HS-5 (cell line): ENCODE measurements at regions not wholly inside any gene's neighbourhood (a gene's known extent, or its start where the extent isn't known, plus 50 kb on each side); places are given as distances from the start of the nearest gene placed in this dataset.
"Not testable (repeated sequence)": the region's sequence is repeated elsewhere in the genome, so short reads cannot be mapped to it uniquely, and the experiment has no call there.

Experiments
- DNase-seq: peaks from one replicate; pipeline ENCODE4 v3.0.0-alpha.2; 2012; ENCODE audit warnings: low read depth

DNA sequence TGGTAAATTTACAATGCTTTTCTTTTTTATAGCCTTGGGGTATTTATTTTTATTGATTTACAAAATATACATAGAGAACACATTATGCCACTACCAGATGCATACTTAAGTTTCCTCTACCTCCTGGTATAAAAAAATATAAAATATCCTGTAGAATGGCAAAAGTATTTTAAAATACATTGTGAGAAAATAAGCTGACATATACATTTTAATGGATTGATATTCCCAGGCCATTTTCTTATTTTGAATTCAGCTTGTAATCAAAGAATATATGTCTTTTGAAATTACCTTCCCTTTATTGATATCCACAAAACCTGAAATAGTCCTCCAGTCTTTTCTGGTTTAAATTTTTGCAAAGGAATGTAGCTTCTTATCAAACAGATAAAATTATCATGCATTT is 923.9 kb downstream of the CDH18 start:
- DNase-seq, result no peak

DNA sequence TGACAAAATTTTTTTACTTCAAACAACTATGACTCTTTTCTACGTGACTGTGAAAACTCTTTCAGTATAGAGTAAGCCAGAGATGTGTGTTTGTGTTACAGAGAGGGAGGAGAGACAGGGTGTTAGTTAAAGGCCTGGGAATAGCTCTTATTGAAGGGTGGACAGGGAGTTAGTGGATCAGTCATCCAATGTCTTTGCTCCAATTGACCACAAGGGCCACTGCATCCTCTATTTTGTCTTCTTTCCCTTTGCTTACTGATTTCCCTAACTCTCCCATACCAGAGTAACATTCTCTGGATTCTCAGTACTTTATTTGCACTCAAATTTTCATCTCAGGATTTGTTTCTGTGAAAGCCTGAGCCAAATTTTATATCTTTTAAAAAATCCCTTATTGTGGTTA is 920.3 kb downstream of the CDH18 start:
- no peak for DNase-seq

DNA sequence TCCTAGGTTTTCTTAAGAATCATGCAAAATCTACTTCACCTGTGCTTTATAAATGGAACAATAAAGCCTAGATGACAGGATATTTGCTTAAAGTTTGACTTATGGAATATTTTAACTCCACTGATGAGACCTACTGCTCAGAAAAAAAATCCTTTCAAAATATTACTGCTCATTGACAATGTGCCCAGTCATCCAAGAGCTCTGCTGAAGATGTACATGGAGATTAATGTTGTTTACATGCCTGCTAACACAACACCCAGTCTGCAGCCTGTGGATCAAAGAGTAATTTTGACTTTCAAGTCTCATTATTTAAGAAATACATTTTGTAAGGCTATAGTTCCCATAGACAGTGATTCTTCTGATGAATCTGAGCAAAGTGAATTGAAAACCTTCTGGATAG is 889.6 kb downstream of the CDH18 start:
- no peak for DNase-seq

DNA sequence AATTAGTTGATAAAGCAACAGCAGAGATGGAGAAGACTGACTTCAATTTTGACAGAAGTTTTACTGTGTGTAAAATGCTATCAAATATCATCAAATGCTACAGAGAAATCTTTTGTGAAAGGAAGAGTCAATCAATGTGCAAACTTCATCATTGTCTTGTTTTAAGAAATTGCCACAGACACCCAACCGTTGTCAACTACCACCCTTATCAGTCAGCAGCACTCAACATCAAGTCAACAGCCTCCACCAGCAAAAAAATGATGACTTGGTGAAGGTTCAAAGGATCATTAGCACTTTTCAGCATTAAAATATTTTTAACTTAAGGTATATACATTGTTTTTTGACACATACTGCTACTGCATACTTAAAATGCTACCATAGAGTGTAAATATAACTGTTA is 888.8 kb downstream of the CDH18 start:
- DNase-seq, result no peak

DNA sequence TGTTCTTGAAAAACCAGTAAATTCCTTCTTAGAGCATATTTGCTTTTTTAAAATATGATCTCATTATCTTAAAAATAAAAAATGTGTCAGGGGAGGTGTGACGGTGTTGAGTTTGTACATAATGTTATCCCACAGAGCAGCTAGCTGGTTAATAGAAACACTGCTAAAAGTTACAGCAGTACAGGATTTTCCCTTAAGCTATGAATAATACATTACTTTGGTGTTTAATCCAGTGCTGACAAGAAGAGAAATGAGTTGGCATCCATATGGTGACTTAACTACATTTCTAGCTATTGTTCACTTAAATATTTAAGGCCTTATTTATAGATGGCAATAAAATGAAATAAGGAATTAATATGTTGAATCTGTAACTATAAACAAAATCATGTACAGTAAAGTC is 883.1 kb downstream of the CDH18 start:
- no peak for DNase-seq

DNA sequence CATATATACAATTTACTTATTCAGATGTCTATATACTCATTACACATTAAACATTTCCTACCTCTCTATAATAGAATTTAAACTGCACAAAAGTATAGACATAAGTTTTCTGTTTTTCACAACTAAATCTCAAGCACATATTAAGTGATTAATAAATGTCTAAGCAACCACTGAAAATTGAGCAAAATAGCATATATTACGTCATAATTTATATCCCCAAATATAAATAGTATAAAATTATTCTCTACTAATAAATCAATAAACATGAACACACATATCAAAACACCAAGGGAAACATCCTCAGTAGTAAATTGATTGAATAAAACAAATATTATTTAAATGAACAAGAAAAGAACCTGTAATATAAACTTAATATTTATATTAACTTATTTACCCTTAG is 865.1 kb downstream of the CDH18 start:
- DNase-seq, result no peak

DNA sequence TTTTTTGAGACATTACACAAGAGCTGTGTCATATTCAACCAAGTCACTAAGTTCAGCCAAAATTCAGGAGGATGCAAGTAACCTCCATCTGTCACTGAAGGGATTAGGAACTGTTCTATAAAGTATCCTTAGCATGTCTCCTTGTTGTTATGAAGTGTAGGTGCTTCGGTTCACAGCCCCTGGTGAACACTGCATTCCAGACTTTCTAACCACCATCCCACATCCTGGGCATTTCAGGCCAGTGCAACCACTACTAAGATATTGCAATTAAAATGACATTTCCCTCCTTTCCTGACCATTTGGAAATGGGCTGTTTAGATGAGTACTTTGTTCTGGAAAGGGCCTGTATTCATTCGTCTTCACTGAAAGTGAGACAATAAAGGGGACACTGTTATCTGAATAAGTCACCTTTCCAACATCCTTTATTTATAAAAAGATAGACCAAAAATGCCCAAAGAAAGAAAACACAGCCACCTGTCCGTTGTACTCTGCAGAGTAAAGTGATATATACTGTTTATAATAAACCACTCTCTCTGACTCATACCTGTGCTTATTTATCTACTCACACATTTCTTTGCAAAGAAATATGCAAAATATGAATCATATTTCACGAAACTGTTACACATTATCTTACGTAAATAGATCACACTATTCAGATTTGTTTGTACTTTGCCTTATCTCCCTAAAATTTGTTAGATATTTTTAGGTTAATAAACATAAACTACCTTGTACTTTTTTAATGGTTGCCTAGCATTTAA is 861.9 kb downstream of the CDH18 start:
- no peak for DNase-seq

DNA sequence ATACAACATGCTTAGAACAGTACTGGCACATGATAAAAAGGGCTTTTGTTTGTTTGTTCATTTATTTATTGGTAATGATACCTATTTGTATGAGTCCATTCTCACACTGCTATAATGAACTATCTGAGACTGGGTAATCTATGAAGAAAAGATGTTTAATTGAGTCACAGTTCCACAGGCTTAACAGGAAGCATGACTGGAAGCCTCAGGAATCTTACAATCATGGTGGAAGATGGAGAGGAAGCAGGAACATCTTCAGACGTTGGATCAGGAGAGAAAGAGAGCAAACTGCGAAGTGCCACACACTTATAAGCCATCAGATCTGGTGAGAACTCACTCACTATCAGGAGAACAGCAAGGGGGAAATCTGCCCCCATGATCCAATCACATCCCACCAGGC is 847.7 kb downstream of the CDH18 start:
- DNase-seq, result no peak

DNA sequence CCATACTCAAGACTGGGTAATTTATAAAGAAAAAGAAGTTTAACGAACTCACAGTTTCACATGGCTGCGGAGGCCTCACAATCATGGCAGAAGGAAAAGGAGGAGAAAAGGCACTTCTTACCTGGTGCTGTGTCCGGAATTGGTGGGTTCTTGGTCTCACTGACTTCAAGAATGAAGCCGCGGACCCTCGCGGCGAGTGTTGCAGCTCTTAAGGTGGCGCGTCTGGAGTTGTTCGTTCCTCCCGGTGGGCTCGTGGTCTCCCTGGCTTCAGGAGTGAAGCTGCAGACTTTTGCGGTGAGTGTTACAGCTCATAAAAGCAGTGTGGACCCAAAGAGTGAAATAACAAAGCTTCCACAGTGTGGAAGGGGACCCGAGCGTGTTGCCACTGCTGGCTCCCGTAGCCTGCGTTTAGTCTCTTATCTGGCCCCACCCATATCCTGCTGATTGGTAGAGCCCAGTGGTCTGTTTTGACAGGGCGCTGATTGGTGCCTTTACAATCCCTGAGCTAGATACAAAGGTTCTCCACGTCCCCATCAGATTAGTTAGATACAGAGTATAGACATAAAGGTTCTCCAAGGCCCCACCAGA is 846.0 kb downstream of the CDH18 start:
- DNase-seq, result not testable (repeated sequence)

DNA sequence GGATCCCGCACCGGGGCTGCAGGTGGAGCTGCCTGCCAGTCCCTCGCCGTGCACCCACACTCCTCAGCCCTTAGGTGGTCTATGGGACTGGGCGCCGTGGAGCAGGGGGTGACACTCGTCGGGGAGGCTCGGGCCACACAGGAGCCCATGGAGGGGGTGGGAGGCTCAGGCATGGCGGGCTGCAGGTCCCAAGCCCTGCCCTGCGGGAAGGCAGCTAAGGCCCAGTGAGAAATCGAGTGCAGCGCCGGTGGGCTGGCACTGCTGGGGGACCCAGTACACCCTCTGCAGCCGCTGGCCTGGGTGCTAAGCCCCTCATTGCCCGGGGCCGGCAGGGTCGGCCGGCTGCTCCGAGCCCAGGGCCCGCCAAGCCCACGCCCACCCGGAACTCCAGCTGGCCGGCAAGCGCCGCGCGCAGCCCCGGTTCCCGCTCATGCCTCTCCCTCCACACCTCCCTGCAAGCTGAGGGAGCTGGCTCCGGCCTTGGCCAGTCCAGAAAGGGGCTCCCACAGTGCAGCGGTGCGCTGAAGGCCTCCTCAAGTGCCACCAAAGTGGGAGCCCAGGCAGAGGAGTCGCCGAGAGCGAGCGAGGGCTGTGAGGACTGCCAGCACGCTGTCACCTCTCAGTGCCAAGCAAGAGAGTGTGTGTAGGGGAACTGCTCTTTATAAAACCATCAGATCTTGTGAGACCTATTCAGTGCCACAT is 845.1 kb downstream of the CDH18 start:
- DNase-seq, result not testable (repeated sequence)

DNA sequence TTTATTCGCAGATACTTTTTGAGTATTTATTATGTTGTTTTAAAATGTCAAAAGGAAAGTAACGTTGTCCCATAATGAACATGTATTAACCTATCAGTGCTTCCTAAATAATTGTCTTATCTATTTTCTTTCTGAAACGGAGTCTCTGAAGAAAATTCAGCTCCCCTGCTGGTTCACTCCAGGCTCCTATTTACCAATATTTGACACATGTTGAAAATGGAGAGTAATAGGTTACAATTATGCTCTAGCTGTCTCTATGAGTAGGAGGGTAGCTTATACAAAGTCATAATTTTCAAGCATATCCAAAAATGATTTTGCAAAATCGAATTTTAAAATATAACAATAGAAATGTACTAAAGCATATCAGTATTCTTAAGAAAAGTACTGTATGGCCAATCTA is 844.1 kb downstream of the CDH18 start:
- no peak for DNase-seq

DNA sequence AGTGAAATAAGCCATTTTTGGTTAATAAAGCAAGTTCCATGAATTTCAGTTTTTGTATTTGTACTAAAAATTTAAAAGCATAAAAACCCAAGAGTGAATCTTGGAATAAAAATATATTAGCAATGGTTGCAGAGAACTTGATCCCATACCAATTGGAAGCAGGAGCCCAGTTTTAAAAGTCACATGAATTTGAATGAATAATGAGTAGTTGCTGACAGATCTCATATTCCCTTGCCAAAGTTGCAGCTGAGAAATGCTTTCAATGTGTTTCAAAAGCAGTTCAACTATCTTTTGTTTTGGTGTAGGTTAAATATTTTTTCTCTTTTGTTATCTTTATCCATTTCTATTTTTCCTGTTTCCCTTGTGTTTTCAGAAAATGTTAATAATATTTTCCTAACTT is 818.6 kb downstream of the CDH18 start:
- DNase-seq, result no peak

DNA sequence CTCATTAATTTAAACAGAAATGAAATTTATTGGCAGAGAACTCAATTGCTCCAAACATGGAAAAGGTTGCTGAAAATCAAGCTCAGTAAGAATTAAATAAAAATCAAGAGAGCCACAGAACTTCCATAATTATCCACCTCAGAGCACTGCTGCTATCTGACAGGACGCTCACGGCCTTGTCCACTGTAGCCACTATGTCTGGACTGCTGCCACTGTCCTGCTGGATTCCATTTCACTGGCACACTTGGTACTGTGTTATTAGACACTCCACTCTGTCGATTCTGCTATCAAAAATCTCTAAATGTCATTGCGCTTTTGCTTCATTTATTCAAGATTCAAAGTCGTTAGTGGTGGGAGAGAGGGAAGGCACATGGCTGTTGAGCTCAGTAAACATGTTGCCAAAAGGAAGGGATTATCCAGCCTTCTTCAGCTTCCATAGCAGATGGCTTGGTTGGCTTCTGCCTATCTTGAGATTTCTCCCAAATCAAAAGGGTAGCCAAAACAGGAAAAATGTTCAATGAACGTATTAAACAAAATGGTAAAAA is 815.0 kb downstream of the CDH18 start:
- no peak for DNase-seq

DNA sequence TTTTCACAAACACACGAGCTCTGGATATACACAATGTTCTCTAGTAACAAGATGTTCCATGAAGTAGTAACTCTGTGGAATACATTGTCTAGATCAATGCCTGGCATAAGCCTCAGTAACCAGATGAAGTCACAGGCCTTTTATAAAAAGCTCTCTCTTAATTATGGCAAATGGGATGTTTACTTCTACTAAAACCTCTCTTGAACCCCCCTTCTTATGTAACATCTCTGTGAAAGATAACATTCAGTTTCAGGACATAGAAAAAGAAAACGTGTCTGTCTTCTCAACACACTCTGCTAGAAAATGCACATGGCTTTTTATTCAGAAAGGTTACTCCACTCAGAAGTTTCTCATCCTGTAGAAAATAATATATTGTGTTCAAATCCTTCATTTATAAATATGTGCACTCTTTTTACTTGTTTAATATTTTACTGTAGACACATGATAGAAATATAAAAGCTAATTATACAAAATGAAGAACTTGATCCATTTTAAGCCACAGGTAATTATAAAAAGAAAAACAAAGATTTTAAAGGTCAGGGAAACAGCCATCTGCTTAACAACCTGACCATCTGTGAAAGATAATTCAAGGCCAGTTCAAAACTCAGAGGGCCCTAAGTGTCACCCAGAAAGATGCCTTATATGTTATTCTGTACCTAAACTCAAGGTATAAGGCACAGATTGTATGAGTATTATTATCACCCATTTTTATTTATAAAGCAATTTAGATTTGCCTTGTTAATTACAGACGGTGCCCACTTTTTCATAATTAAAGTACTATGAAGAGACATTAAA is 812.0 kb downstream of the CDH18 start:
- DNase-seq, result no peak

DNA sequence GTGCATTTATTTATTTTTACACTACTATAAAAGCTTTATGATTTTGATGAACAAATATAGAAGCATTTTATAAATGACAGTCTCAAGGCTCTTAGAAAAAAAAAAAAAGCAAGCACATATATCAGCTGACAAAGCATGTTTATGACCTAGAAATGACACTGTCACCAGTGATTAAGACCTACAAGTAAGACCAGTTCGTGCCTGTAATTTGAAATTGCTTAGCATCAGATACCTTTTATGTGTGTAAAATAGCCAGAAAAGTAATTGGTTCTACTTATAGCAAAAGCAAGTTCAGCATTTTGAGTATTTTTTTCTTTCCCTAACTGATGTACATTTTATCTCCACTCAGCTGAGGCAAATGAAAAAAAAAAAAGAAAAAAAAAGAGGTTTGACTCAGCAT is 808.4 kb downstream of the CDH18 start:
- no peak for DNase-seq

DNA sequence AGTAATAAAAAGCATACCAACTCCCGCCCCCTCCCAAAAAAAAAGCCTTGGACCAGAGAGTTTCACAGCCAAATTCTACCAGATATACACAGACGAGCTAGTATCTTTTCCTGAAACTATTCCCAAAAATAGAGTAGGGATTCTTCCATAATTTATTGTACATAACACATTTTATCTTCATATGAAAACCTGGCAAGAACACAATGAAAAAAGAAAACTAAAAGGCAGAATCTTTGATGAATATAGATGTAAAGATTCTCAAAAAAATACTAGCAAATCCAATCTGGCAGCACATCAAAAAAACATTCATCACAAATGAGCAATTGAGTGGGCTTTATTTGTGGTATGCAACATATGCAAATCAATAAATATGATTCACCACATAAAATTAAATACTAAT is 798.8 kb downstream of the CDH18 start:
- DNase-seq, result no peak

DNA sequence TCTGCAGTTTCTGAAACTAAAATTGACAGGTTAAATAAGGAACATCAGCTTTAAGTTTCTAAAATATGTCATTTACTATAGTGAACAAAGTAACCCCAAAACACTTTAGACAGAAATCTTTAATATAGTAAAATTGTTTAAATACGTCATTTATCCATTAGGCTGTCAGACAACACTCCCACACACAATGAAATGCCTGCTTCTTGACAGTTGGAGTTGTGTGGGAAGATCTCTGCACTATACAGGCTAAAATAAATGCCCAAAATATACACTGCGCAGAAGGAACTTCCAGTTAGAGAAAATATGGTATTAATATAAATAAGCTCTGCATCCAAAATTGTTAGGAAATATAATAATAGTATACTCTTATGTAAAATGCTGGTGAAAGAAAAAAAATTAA is 794.4 kb downstream of the CDH18 start:
- no peak for DNase-seq

DNA sequence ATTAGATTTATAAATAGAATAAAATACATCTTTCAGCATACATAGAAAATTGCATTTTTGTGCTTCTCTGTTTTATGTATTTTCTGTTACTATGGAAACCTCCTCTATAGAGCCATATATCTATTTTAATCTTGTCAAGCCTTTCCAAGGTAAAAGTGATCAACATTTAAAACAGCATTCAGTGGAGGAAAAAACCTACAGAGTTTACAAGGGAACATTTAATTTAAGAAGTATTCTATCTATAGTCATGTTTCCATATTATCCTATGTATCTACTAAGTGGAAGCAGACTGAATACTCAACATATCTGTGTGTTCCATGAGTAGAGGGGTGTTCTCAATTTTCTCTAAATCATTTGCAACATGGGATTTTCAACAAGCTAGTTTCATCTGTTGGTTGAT is 791.4 kb downstream of the CDH18 start:
- DNase-seq, result no peak

DNA sequence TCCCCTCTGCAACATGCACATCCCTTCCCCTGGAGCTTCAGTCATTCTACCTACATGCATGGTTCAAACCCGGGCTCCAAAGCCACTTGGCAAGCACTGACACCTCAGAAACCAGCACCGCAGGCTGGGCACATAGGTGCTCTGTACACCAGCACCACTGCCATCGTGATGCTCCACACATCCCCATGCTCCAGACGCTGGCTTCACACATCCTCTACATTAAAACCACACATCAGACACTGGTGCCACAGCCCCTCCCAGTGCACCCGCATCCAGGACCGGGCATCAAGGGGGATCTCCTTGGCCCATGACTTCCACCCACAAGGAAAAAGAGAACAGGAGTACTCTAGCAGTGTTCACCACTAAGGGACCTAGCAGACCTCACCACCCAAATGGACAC is 787.7 kb downstream of the CDH18 start:
- no peak for DNase-seq

DNA sequence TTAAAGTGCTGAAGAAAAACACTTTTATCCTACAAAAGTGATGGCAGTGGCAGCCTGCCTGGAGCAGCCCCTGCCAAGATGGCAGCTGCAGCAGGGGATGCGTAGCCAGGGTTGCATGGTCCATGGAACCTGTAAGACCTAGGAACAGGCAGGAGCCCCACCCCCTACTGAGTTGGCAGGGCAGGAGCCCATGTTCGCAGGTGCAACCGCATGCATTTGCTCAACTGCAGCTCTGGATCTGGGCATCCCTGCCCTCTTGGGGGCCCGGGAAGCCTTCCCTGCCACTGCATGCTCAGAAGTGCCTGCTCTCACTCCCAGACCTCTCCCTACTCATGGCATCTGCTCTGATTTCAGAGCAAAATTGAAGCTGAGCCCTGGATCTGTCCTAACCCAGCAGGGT is 779.6 kb downstream of the CDH18 start:
- DNase-seq, result no peak

DNA sequence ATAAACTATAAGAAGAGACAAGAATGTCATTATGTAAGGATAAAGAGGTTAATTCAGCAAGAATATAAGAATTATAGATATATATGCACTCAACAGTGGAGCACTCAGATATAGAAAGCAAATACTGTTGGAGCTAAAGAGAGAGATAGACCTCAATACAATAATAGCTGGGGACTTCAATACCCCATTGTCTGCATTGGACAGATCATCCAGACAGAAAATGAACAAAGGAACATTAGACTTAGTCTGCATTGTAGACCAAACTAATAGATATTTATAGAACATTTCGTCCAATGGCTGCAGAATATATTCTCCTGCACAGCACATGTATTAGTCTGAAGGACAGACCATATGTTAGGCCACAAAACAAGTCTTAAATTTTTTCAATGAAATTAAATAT is 777.1 kb downstream of the CDH18 start:
- DNase-seq, result no peak

DNA sequence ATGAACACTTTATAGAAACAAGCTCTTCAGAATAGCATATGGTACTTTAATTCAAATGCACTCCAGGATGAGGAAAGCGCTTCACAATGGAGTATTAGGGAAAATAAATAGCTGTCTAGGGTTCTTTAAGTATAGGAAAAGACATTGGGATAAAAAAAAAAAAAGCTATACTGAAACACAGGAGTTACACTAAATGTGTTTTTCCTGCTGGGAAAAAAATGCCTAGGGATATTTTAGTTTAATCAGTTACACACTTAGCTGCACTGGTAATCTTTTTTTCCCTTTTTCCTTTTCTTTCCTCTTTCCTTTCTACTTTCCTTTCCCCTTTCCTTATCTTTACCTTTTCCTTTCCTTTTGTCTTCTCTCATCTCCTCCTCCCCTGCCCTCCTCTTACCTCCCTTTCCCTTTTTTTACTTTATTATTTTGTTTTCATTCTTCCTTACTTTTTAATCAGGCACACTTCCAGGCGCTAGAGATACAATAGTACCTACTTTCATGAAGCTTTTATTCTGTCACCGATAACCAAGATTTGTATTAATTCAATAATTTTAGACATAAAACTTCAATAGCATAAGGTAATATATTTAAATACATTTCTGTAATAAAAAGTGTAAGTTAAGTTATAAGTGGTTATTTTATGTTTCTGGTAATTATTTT is 758.7 kb downstream of the CDH18 start:
- DNase-seq, result no peak
